GM23338 (cell line): ENCODE measurements at regions not wholly inside any gene's neighbourhood (a gene's known extent, or its start where the extent isn't known, plus 50 kb on each side); places are given as distances from the start of the nearest gene placed in this dataset.

Experiments
- ATAC-seq: fragments of 200-7000 bp; cut with Tn5 transposase; 3 replicates; pipeline ENCODE4 v1.9.1; 2020
- DNase-seq: peaks from one replicate; pipeline ENCODE4 v3.0.0-alpha.2; 2015; ENCODE audit warnings: low spot score
- H2AFZ ChIP-seq: fragments of 200-600 bp; sonication (generic); 2 replicates; pipeline ENCODE4 v1.8.0; 2016; ENCODE audit warnings: antibody characterized with exemption, mild to moderate bottlenecking, moderate library complexity
- H3F3A ChIP-seq: fragments of 200-600 bp; sonication (generic); replicated peaks from 2 replicates; pipeline ENCODE4 v1.8.0; 2017; ENCODE audit warnings: antibody characterized with exemption, mixed run types, low read depth
- H3K27ac ChIP-seq: fragments of 200-600 bp; sonication (generic); 2 replicates; pipeline ENCODE4 v1.6.1; 2016; ENCODE audit warnings: low read depth
- H3K27me3 ChIP-seq: fragments of 200-600 bp; sonication (generic); 2 replicates; pipeline ENCODE4 v1.8.0; 2016; ENCODE audit warnings: mild to moderate bottlenecking, mixed run types, moderate library complexity; ENCODE audit not compliant: insufficient read depth
- H3K36me3 ChIP-seq: fragments of 200-600 bp; sonication (generic); 2 replicates; pipeline ENCODE4 v1.8.0; 2016; ENCODE audit warnings: mild to moderate bottlenecking; ENCODE audit not compliant: insufficient read depth
- H3K4me1 ChIP-seq: fragments of 200-600 bp; sonication (generic); 2 replicates; pipeline ENCODE4 v1.8.0; 2016; ENCODE audit warnings: mild to moderate bottlenecking, moderate library complexity; ENCODE audit not compliant: insufficient read depth
- H3K4me2 ChIP-seq: fragments of 200-600 bp; sonication (generic); 2 replicates; pipeline ENCODE4 v1.7.1; 2017; ENCODE audit warnings: mixed run types
- H3K4me3 ChIP-seq: fragments of 200-600 bp; sonication (generic); 2 replicates; pipeline ENCODE4 v1.6.1; 2016; ENCODE audit warnings: mixed run types
- H3K79me2 ChIP-seq: fragments of 200-600 bp; sonication (generic); replicated peaks from 2 replicates; pipeline ENCODE4 v1.8.0; 2017; ENCODE audit warnings: mild to moderate bottlenecking; ENCODE audit not compliant: insufficient read depth
- H3K9me2 ChIP-seq: fragments of 200-600 bp; sonication (generic); 2 replicates; pipeline ENCODE4 v1.8.0; 2017; ENCODE audit not compliant: insufficient read depth
- H4K20me1 ChIP-seq: fragments of 200-600 bp; sonication (generic); replicated peaks from 2 replicates; pipeline ENCODE4 v1.8.0; 2017; ENCODE audit warnings: mild to moderate bottlenecking; ENCODE audit not compliant: insufficient read depth
- H3K27ac Mint-ChIP-seq: 2 replicates; pipeline ENCODE4 v1.8.0; 2020; ENCODE audit warnings: inconsistent platforms, mild to moderate bottlenecking, moderate library complexity, mixed read lengths
- H3K27me3 Mint-ChIP-seq: 3 replicates; pipeline ENCODE4 v1.8.0; 2022; ENCODE audit warnings: low read depth, mild to moderate bottlenecking, moderate library complexity, mixed read lengths, inconsistent platforms; ENCODE audit not compliant: insufficient read depth, poor library complexity
- H3K36me3 Mint-ChIP-seq: 3 replicates; pipeline ENCODE4 v1.8.0; 2021; ENCODE audit warnings: low read depth, mild to moderate bottlenecking, inconsistent platforms, moderate library complexity, mixed read lengths
- H3K4me1 Mint-ChIP-seq: 3 replicates; pipeline ENCODE4 v1.8.0; 2020; ENCODE audit warnings: mild to moderate bottlenecking, inconsistent platforms, mixed read lengths
- H3K4me3 Mint-ChIP-seq: 3 replicates; pipeline ENCODE4 v1.8.0; 2021; ENCODE audit warnings: moderate library complexity, mild to moderate bottlenecking, inconsistent platforms, mixed read lengths
- H3K9me3 Mint-ChIP-seq: 3 replicates; pipeline ENCODE4 v1.8.0; 2020; ENCODE audit warnings: moderate library complexity, mild to moderate bottlenecking, inconsistent platforms, mixed read lengths
- CREB1 ChIP-seq: fragments of 250-450 bp; sonication (Bioruptor Pico); IDR thresholded peaks from 2 replicates; pipeline ENCODE4 v1.5.0; 2020; ENCODE audit warnings: low read depth, mild to moderate bottlenecking, moderate library complexity
- CTCF ChIP-seq, 2 experiments: fragments of 200-600 bp in 1 of 2; sonication (generic) in 1 of 2; conservative IDR thresholded peaks; 2 replicates each; pipeline versions ENCODE4 v1.5.1 to v1.6.1; 2016 to 2017; ENCODE audit warnings: antibody characterized with exemption in 2 of 2, low read depth in 2 of 2, mild to moderate bottlenecking in 2 of 2, moderate library complexity in 1 of 2
- ETS1 ChIP-seq: IDR thresholded peaks from 2 replicates; pipeline ENCODE4 v1.6.1; 2016; ENCODE audit warnings: antibody characterized with exemption
- EZH2 ChIP-seq: fragments of 200-600 bp; sonication (generic); IDR thresholded peaks from one replicate; pipeline ENCODE4 v1.8.0; 2017; ENCODE audit warnings: antibody characterized with exemption, mild to moderate bottlenecking, low read depth; ENCODE audit not compliant: unreplicated experiment
- EZH2phosphoT487 ChIP-seq: fragments of 200-600 bp; sonication (generic); IDR thresholded peaks from one replicate; pipeline ENCODE4 v1.8.1; 2018; ENCODE audit warnings: antibody characterized with exemption; ENCODE audit not compliant: unreplicated experiment
- JUNB ChIP-seq: IDR thresholded peaks from one replicate; pipeline ENCODE4 v1.6.1; 2016; ENCODE audit warnings: antibody characterized with exemption; ENCODE audit not compliant: unreplicated experiment
- NANOG ChIP-seq: IDR thresholded peaks from 2 replicates; pipeline ENCODE4 v1.6.1; 2016; ENCODE audit warnings: antibody characterized with exemption, borderline replicate concordance
- POLR2AphosphoS5 ChIP-seq: IDR thresholded peaks from 2 replicates; pipeline ENCODE4 v1.6.1; 2016; ENCODE audit warnings: antibody characterized with exemption, low read depth
- REST ChIP-seq: IDR thresholded peaks from one replicate; pipeline ENCODE4 v1.6.1; 2018; ENCODE audit warnings: antibody characterized with exemption; ENCODE audit not compliant: unreplicated experiment
- STAT1 ChIP-seq: IDR thresholded peaks from one replicate; pipeline ENCODE4 v1.6.1; 2016; ENCODE audit warnings: antibody characterized with exemption; ENCODE audit not compliant: unreplicated experiment
- ZNF114 ChIP-seq: fragments of 250-450 bp; sonication (Bioruptor Pico); IDR thresholded peaks from 2 replicates; pipeline ENCODE4 v1.5.0; 2020; ENCODE audit warnings: mild to moderate bottlenecking, moderate library complexity
- ZNF331 ChIP-seq: fragments of 250-450 bp; sonication (Bioruptor Pico); IDR thresholded peaks from 2 replicates; pipeline ENCODE4 v1.5.0; 2020; ENCODE audit warnings: low read depth, mild to moderate bottlenecking, moderate library complexity
- ZNF462 ChIP-seq: fragments of 250-450 bp; sonication (Bioruptor Pico); IDR thresholded peaks from 2 replicates; pipeline ENCODE4 v1.5.0; 2020; ENCODE audit warnings: mild to moderate bottlenecking, moderate library complexity

GRCh38 chr3:56919797-56920195, 118.0 kb upstream of the ARHGEF3 start:
- H3K4me2 ChIP-seq = no peak overlapping the region
- H4K20me1 ChIP-seq = no peaks in the 10 kb centered on the region
- no peak overlapping the region for H3K4me3 Mint-ChIP-seq
- H3K27ac Mint-ChIP-seq = no peak overlapping the region
- no peaks in the 10 kb centered on the region for H3K36me3 Mint-ChIP-seq
- no peaks in the 10 kb centered on the region for H3K9me2 ChIP-seq
- H3K79me2 ChIP-seq = no peaks in the 10 kb centered on the region
- H3K27ac ChIP-seq = no peak overlapping the region
- no peaks in the 10 kb centered on the region for H3F3A ChIP-seq
- ATAC-seq (no peak), DNase-seq (no peak)
- H3K4me3 ChIP-seq = no peak overlapping the region
- H3K27me3 Mint-ChIP-seq = peaks cover 6% of the 10 kb centered on the region
- peaks cover 41% of the 10 kb centered on the region for H3K4me1 Mint-ChIP-seq
- H3K27me3 ChIP-seq = no peaks in the 10 kb centered on the region
- TF ChIP-seq POLR2AphosphoS5 (no peak), JUNB (no peak), ZNF331 (CRISPR knock-in tag) (no peak), EZH2phosphoT487 (no peak), CTCF (conservative IDR thresholded peaks at IDR 0.05; ENCODE audit: low read depth in 2 of 2) (no peak), STAT1 (no peak), REST (no peak), NANOG (no peak), EZH2 (no peak), CREB1 (CRISPR knock-in tag) (no peak), ZNF114 (CRISPR knock-in tag) (no peak), ZNF462 (no peak), ETS1 (no peak)
- H3K9me3 Mint-ChIP-seq = no peaks in the 10 kb centered on the region
- H3K36me3 ChIP-seq = no peaks in the 10 kb centered on the region
- H3K4me1 ChIP-seq = peaks cover 28% of the 10 kb centered on the region
- no peak overlapping the region for H2AFZ ChIP-seq
